NCI-H1048 (cell line): ENCODE measurements at regions not wholly inside any gene's neighbourhood (a gene's known extent, or its start where the extent isn't known, plus 50 kb on each side); places are given as distances from the start of the nearest gene placed in this dataset.
"Not testable (repeated sequence)": the region's sequence is repeated elsewhere in the genome, so short reads cannot be mapped to it uniquely, and the experiment has no call there.

ENCODE experiments used
- DNase-seq: peaks from one replicate; lab custom pipeline; 2025; lab: John Stamatoyannopoulos, UW

GRCh38 chr2:41313082-41313481 lies 734.7 kb upstream of the PKDCC start:
- no peak for DNase-seq

- no peak for DNase-seq
These were observed 733.2 kb upstream of the PKDCC start for GRCh38 chr2:41314511-41315070.

GRCh38 chr2:41319437-41319836 lies 728.4 kb upstream of the PKDCC start:
- DNase-seq = no peak

- no peak for DNase-seq
These were observed 727.3 kb upstream of the PKDCC start for GRCh38 chr2:41320491-41320890.

DNA sequence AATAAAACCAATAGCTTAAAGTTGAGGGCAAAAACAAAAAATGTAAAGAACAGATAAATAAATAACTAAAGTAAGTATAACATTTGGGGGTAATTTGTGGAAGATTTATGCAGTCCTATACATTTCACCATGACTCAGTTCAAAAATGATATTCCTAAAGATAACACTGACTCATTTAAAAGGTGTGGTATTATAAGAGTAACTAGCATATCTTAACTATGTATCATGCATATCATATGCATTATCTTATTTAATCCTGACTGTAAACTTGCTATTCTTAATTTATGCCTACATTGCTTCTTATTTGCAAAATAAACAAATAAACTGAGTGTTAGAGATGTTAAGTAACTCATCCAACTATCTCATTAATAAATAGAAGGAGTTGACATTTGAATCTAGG lies 726.5 kb upstream of the PKDCC start:
- DNase-seq = no peak

- no peak for DNase-seq
These were observed 721.0 kb upstream of the PKDCC start for GRCh38 chr2:41326851-41327250.

DNA sequence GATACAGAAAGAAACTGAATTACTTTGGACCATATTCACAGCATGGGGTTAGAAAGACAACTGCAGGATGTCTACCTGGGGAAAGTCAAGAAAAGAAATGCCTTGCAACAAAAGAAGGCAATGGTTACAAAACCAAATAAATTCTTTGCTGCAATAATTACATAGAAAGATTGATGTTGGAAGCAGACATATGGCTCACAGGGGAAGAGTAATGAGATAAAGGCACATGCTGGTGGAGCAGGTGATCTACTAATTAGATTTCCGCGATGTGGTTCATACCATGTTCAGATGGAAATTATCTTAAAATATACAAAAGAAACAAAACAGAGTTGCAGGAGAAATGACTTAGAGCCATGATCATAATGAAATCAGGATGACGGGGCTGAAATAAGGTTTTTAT lies 718.8 kb upstream of the PKDCC start:
- no peak for DNase-seq

DNA sequence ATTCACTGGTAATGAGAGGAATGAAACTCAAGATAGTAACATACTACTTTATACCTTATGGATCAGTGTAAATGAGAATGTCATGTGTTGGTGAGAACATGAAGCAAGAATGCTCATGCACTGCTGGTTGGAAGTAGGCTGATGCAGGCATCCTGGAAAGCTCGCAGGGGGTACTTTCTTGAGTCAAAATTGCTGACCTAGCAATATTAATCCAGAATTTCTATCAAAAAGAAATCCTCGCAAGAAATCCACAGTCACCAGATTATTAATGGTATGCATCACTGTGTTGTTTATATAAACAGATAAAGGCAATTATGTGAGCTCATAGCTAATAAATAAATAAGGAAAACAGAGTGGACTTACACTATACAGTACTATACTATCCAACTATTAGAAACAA lies 713.7 kb upstream of the PKDCC start:
- no peak for DNase-seq

- DNase-seq = not testable (repeated sequence)
These were observed 712.2 kb upstream of the PKDCC start for GRCh38 chr2:41335573-41335972.

- no peak for DNase-seq
These were observed 709.9 kb upstream of the PKDCC start for GRCh38 chr2:41337956-41338355.

GRCh38 chr2:41344529-41344928 lies 703.3 kb upstream of the PKDCC start:
- no peak for DNase-seq

- DNase-seq = no peak
These were observed 694.8 kb upstream of the PKDCC start for GRCh38 chr2:41353060-41353459.

GRCh38 chr2:41355794-41356193 lies 692.0 kb upstream of the PKDCC start:
- DNase-seq = no peak

DNA sequence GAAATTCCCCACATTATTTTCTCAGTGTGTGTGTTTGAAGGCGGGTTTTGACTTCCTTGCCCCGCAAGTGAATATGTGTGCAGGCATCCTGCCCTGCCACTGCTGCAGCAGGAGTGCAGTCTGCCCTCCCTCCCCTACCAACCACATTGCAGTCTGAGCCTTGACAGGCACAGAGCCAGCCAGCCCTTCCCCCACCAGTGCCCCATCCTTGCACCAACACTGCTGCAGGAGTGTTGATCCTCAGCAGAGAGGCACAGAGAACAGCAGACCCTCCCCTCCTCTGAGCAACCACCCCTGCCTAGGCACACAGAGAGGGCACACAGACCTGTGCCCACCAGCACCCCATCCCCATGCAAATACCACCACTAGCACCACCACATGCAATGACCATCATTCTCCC lies 683.0 kb upstream of the PKDCC start:
- DNase-seq = no peak

- DNase-seq = no peak
These were observed 671.9 kb upstream of the PKDCC start for GRCh38 chr2:41375901-41376300.

- DNase-seq = no peak
These were observed 670.0 kb upstream of the PKDCC start for GRCh38 chr2:41377837-41378236.

GRCh38 chr2:41378420-41378819 lies 669.4 kb upstream of the PKDCC start:
- DNase-seq = no peak

DNA sequence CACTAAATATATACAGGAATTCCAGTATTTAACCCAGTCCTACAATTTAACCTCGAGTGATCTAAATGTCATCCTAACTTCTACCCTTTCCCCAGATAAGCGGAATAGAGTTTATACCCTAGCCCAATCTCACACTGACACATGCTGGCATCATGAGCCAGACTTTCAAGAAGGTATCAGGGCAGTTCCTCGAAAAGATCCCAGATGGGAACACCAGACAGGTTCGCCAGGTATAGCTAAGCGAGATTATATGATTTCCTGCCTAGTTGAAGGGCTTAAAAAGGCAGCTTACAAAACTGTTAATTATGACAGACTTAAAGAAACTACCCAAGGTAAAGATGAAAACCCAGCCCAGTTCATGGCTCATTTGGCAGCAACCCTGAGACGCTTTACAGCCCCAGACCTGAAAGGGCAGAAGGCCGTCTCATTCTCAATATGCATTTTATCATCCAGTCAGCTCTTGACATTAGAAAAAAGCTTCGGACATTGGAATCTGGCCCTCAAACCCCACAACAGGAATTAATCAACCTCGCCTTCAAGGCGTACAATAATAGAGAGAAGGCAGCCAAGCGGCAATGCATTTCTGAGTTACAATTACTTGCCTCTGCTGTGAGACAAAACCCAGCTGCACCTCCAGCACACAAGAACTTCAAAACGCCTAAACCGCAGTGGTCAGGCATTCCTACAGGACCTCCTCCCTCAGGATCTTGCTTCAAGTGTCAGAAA lies 668.2 kb upstream of the PKDCC start:
- no peak for DNase-seq

- DNase-seq = no peak
These were observed 666.1 kb upstream of the PKDCC start for GRCh38 chr2:41381701-41382100.

DNA sequence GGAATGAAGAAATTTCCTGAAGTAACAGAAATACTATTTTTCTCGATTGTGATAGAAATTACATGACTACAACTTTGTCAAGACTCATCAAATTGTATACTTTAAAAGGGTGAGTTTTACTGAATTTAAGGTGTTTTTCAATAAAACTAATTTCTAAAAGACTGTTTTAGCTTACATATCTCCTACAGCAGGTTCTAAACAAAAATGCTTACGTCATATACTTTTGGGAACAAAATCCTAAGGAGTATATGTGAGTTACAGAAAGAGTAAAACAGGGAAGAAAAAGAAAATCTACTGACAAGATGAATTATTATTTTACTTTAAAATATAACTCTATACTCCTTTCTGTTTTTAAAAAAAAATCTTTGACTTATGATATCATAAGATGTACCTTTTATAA lies 660.3 kb upstream of the PKDCC start:
- DNase-seq = no peak

GRCh38 chr2:41393621-41394020 lies 654.2 kb upstream of the PKDCC start:
- peak; percentile 9 for DNase-seq

- no peak for DNase-seq
These were observed 653.3 kb upstream of the PKDCC start for GRCh38 chr2:41394541-41394940.

GRCh38 chr2:41395692-41396091 lies 652.1 kb upstream of the PKDCC start:
- no peak for DNase-seq

- no peak for DNase-seq
These were observed 648.3 kb upstream of the PKDCC start for GRCh38 chr2:41399437-41400087.
